ENCODE measurements at regions not wholly inside any gene's neighbourhood (a gene's known extent, or its start where the extent isn't known, plus 50 kb on each side); places are given as distances from the start of the nearest gene placed in this dataset.

- H4K5ac ChIP-seq (ENCODE audit: low read depth, low read length): no peak overlapping the region
- H3K14ac ChIP-seq (replicated peaks; ENCODE audit: low read depth, low read length): no peak overlapping the region
- no TSS peak for BruUV-seq (replicated peaks)
- no peak overlapping the region for H2BK15ac ChIP-seq (ENCODE audit: low read depth, low read length)
- no CpG with 5 or more reads among the region's 1 CpG for WGBS, 2 experiments (ENCODE audit: extremely low coverage in 2 of 2, insufficient read length in 1 of 2)
- no peak for ATAC-seq (ENCODE audit: low read depth)
- no peak overlapping the region for H2AFZ ChIP-seq (replicated peaks; ENCODE audit: low read length, poor library complexity)
- H3K9me1 ChIP-seq (ENCODE audit: insufficient read depth, low read length): no peaks in the 10 kb centered on the region
- dilution Hi-C loops (cut with HindIII; ENCODE audit: low sequenced_read_pairs, unreplicated experiment) (no loop called here), in situ Hi-C loops (cut with MboI; ENCODE audit: low sequenced_read_pairs) (no loop called here), intact Hi-C loops (cut with micrococcal nuclease) (no loop called here)
- H3K56ac ChIP-seq (ENCODE audit: extremely low read depth, insufficient read depth, low read length): no peak overlapping the region
- ChIA-PET POLR2A (ENCODE audit: unreplicated experiment) (no interaction called here), CTCF (no interaction called here)
- no peaks in the 10 kb centered on the region for H3K4me1 ChIP-seq (ENCODE audit: control insufficient read depth, insufficient read depth, low read length)
- H4K20me1 ChIP-seq (ENCODE audit: insufficient read depth, low read length): no peaks in the 10 kb centered on the region
- no peak overlapping the region for H3K23ac ChIP-seq (ENCODE audit: low read depth, low read length)
- H3K79me1 ChIP-seq (ENCODE audit: low read depth in 1 of 2, low read length in 2 of 2): no peaks in the 10 kb centered on the region
- H3K4me3 ChIP-seq (ENCODE audit: insufficient read depth, low read depth, low read length): no peak overlapping the region
- H3K9me3 ChIP-seq (ENCODE audit: control insufficient read depth, insufficient read depth, low read length): no peaks in the 10 kb centered on the region
- no peak overlapping the region for H2BK120ac ChIP-seq (ENCODE audit: low read depth, low read length)
- no peak overlapping the region for H3K27ac ChIP-seq (ENCODE audit: insufficient read depth, low read length)
- H2AK5ac ChIP-seq (ENCODE audit: low read depth, low read length): no peak overlapping the region
- no peak overlapping the region for H2BK20ac ChIP-seq (ENCODE audit: low read depth, low read length)
- no peak overlapping the region for H4K8ac ChIP-seq (ENCODE audit: low read depth in 2 of 2, low read length in 2 of 2)
- H2AK9ac ChIP-seq (replicated peaks; ENCODE audit: low read depth, low read length, poor library complexity): no peak overlapping the region
- no peak overlapping the region for H3K4ac ChIP-seq (ENCODE audit: low read depth, low read length)
- no peak overlapping the region for H4K91ac ChIP-seq (ENCODE audit: insufficient read depth, low read depth, low read length)
- no peak overlapping the region for H3K4me2 ChIP-seq (ENCODE audit: low read depth, low read length)
- TF ChIP-seq FOS (IDR thresholded peaks at IDR 0.05; ENCODE audit: low read depth, low read length) (no peak), CHD1 (IDR thresholded peaks at IDR 0.05; ENCODE audit: low read depth, low read length) (no peak), RCOR1 (IDR thresholded peaks at IDR 0.05; ENCODE audit: insufficient replicate concordance, low read length) (no peak), MAZ (IDR thresholded peaks at IDR 0.05; ENCODE audit: borderline replicate concordance, low read depth, low read length) (no peak), MAFK (IDR thresholded peaks at IDR 0.05; ENCODE audit: low read depth, low read length) (no peak), NFE2L2 (IDR thresholded peaks at IDR 0.05; ENCODE audit: low read depth, low read length) (no peak), POLR2A (IDR thresholded peaks at IDR 0.05; ENCODE audit: low read depth, low read length) (no peak)
- no peaks in the 10 kb centered on the region for H3K36me3 ChIP-seq (ENCODE audit: control insufficient read depth, insufficient read depth, low read length)
- DNase-seq: no peak
- H3K18ac ChIP-seq (ENCODE audit: low read depth, low read length): no peak overlapping the region
- no peak overlapping the region for H2BK5ac ChIP-seq (ENCODE audit: low read depth, low read length, poor library complexity, severe bottlenecking)
- no peaks in the 10 kb centered on the region for H3K27me3 ChIP-seq (ENCODE audit: control insufficient read depth, insufficient read depth, low read length)
- H3K9ac ChIP-seq (ENCODE audit: low read depth, low read length): no peak overlapping the region
These were observed 297.9 kb downstream of the PRR16 start for GRCh38 chr5:120761986-120762385.

All from IMR-90 (cell line).